LoVo (cell line): ENCODE measurements at regions not wholly inside any gene's neighbourhood (a gene's known extent, or its start where the extent isn't known, plus 50 kb on each side); places are given as distances from the start of the nearest gene placed in this dataset.

Experiments used
- DNase-seq: peaks from one replicate; pipeline ENCODE4 v3.0.0-alpha.2; 2016; ENCODE audit warnings: low spot score

DNA sequence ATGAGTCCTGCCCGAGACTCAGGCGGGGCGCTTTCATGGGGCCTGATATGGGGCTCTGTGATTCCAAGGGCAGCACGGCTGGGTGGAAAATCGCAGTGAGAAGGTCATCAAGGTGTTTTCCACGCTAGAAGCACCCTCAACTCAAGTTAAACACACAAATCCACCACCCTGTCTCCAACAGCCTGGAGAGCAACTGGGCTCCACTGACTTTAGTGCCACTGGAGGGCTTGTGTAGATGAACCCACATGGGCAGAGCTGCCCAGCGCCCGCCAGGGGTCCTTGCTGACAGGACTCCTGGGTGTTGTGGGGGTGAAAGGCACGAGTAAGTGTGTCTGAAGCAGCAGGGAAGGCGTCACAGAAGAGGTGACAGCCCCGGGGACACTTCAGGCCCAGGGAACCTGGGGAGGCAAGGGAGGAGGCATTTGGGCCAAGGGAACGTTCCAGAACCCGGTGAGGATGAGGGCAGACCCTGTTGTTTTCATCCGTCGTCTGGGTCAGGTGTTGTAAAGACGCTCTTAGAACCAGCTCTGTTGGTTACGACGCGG lies 51.8 kb upstream of the CTDP1 start:
- DNase-seq: no peak

DNA sequence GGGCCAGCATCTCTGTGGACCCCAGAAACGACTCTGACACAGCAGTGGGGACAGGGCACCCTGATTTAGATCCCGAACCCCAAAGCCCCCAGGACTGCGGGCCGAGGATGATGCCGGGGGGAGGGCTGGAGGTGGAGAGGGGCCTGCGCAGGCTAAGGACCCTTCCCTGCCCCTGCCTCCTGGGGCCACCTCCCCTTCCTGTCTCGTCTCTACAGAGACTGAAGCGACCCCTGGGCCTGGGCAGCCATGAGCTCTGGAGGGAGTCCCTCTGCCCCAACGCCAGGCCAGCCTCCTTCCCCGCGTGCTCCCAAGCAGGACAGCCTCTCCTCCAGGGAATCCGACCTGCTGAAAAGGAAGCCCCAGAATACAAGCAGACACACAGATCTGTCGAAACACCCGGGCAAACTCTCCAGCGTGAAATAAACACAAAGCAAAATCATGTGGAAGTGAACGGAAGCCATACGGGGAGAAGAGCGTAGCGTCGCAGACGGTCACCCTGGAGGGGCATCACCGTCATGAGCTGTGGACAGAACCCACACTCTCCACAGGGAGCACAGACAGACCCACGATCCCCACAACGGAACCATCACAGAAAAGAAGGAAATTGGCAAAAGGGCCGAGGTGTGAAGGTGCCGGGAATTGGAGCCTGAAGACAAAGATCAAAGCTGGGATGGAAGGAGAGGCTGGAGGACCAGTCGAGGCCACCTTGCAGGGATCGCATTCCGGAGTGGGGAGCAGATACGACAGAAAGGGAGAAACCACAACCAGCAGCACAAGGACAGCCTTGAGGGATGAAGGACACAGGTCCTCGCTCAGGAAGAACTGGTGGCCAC lies 51.0 kb upstream of the CTDP1 start:
- no peak for DNase-seq

DNA sequence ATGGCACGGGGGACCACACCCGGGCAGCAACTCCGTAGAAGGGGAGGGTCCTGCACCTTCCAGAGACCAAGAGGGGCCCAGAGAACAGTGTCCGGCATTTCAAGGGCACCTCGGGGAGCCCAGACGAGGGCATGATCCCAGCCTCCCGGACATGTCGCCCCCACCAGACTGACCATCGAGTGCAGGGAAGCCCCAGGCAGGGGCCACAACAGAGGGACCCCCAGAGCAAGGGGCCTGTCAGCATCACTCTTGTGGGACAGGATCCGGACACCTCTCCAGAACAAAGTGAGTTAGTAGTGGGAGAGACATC lies 50.4 kb upstream of the CTDP1 start:
- no peak for DNase-seq

DNA sequence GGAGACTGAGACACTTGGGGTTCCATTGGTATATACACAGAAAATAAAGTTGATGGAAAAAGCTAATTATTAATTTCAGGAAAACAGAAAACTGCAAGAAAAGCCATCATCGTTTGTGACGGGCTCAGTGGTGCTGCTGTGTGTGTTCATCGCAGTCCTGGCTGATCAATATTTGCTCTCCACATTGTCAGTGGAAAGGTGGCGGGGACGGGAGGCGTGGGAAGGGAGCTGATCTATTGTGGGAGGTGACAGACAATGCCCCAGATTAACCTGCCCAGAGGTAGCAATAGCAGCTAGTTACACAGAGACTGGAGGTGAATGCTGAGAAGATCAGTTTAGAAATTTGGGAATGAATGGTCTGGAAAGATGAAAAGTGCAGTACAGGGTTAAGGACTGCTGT lies 50.0 kb upstream of the CTDP1 start:
- no peak for DNase-seq
